Endothelial cell of umbilical vein (primary cell): ENCODE measurements at regions not wholly inside any gene's neighbourhood (a gene's known extent, or its start where the extent isn't known, plus 50 kb on each side); places are given as distances from the start of the nearest gene placed in this dataset.

ENCODE experiments used
- EZH2 ChIP-seq: IDR thresholded peaks from 2 replicates; pipeline ENCODE4 v1.6.1; 2012; ENCODE audit warnings: borderline replicate concordance, low read depth, mild to moderate bottlenecking, moderate library complexity, low read length, inconsistent platforms; ENCODE audit not compliant: severe bottlenecking
- FOS ChIP-seq: IDR thresholded peaks from 2 replicates; pipeline ENCODE4 v1.6.1; 2011; ENCODE audit warnings: mild to moderate bottlenecking, low read length, moderate library complexity, borderline replicate concordance; ENCODE audit not compliant: insufficient read depth
- GATA2 ChIP-seq: IDR thresholded peaks from 2 replicates; pipeline ENCODE4 v1.7.0; 2011; ENCODE audit warnings: low read depth, mild to moderate bottlenecking, moderate library complexity, mixed read lengths, low read length; ENCODE audit not compliant: insufficient read length, insufficient read depth
- JUN ChIP-seq: IDR thresholded peaks from 2 replicates; pipeline ENCODE4 v1.6.1; 2011; ENCODE audit warnings: borderline replicate concordance, low read depth; ENCODE audit not compliant: insufficient read length, insufficient read depth
- MYC ChIP-seq: IDR thresholded peaks from one replicate; pipeline ENCODE4 v1.6.1; 2011; ENCODE audit warnings: mild to moderate bottlenecking, low read depth, low read length
- POLR2A ChIP-seq: IDR thresholded peaks from 2 replicates; pipeline ENCODE4 v1.6.1; 2012; ENCODE audit warnings: low read depth, mild to moderate bottlenecking, control low read depth, low read length
- POLR2AphosphoS5 ChIP-seq: IDR thresholded peaks from 2 replicates; pipeline ENCODE4 v1.6.1; 2012; ENCODE audit warnings: low read depth, mild to moderate bottlenecking, control low read depth, low read length, moderate library complexity; ENCODE audit not compliant: insufficient read depth
- TF ChIP-seq, protein P1 (sequence below), 2 donors: IDR thresholded peaks; 1 replicate in 1 of 2; 2 replicates in 1 of 2; pipeline ENCODE4 v1.5.1; 2011; ENCODE audit warnings: low read length in 2 of 2, mild to moderate bottlenecking in 2 of 2, moderate library complexity in 2 of 2, control low read depth in 1 of 2, inconsistent platforms in 1 of 2, low read depth in 1 of 2; ENCODE audit not compliant: insufficient read depth in 1 of 2; ENCODE audit errors: extremely low read depth in 1 of 2
- TF ChIP-seq, protein P2 (sequence below): IDR thresholded peaks from 2 replicates; pipeline ENCODE4 v1.6.1; 2011; ENCODE audit not compliant: insufficient read depth, insufficient read length

GRCh38 chr15:99454107-99454809 is 111.5 kb upstream of the MEF2A start:
- TF ChIP-seq, protein P1, sequence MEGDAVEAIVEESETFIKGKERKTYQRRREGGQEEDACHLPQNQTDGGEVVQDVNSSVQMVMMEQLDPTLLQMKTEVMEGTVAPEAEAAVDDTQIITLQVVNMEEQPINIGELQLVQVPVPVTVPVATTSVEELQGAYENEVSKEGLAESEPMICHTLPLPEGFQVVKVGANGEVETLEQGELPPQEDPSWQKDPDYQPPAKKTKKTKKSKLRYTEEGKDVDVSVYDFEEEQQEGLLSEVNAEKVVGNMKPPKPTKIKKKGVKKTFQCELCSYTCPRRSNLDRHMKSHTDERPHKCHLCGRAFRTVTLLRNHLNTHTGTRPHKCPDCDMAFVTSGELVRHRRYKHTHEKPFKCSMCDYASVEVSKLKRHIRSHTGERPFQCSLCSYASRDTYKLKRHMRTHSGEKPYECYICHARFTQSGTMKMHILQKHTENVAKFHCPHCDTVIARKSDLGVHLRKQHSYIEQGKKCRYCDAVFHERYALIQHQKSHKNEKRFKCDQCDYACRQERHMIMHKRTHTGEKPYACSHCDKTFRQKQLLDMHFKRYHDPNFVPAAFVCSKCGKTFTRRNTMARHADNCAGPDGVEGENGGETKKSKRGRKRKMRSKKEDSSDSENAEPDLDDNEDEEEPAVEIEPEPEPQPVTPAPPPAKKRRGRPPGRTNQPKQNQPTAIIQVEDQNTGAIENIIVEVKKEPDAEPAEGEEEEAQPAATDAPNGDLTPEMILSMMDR (IDR thresholded peaks at IDR 0.05; ENCODE audit: extremely low read depth in 1 of 2, insufficient read depth in 1 of 2, low read depth in 1 of 2, low read length in 2 of 2) = no peak
- TF ChIP-seq, protein P2, sequence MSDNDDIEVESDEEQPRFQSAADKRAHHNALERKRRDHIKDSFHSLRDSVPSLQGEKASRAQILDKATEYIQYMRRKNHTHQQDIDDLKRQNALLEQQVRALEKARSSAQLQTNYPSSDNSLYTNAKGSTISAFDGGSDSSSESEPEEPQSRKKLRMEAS = no peak
- TF ChIP-seq EZH2 (no peak), POLR2A (peak; percentile 5), POLR2AphosphoS5 (no peak), GATA2 (no peak), JUN (no peak), MYC (no peak), FOS (no peak)
